GM12878 (cell line): ENCODE measurements at regions not wholly inside any gene's neighbourhood (a gene's known extent, or its start where the extent isn't known, plus 50 kb on each side); places are given as distances from the start of the nearest gene placed in this dataset.
A peak's percentile ranks its signal among the peaks of the same experiment; 100 is the strongest.

Experiments used
- ATAC-seq: fragments of 200-7000 bp; cut with Tn5 transposase; 3 replicates; pipeline ENCODE4 v1.9.1; 2020; ENCODE audit warnings: mild to moderate bottlenecking, moderate library complexity
- BruUV-seq: library from RNA; stranded (reverse); fragments of 400-500 nt; replicated peaks from 2 replicates; lab custom pipeline; 2021; lab: Mats Ljungman, UMichigan
- CTCF ChIA-PET: fragments of 300-600 bp; sonication (Branson Sonifier 250); formaldehyde crosslinking; extraction: SDS; loops from one replicate; lab custom pipeline; 2021; ENCODE audit warnings: inconsistent platforms; lab: Yijun Ruan, JAX
- POLR2A ChIA-PET: fragments of 350-600 bp; formaldehyde crosslinking; extraction: SDS; loops from one replicate; lab custom pipeline; 2021; ENCODE audit warnings: inconsistent platforms; lab: Charles Lee
- RAD21 ChIA-PET: fragments of 300-600 bp; sonication (Branson Sonifier 250); formaldehyde crosslinking; loops from one replicate; lab custom pipeline; 2023; ENCODE audit warnings: antibody characterized with exemption; ENCODE audit not compliant: unreplicated experiment; lab: Charles Lee
- SMC1A ChIA-PET: fragments of 300-600 bp; sonication (Branson Sonifier 250); formaldehyde crosslinking; loops from one replicate; lab custom pipeline; 2023; ENCODE audit not compliant: unreplicated experiment, uncharacterized antibody; lab: Charles Lee
- DNase-seq: peaks from one replicate; pipeline ENCODE4 v3.0.0-alpha.2; 2011; ENCODE audit warnings: low read depth, low spot score
- FAIRE-seq: peaks from 3 replicates; lab custom pipeline; 2011; peaks lifted over from hg19 to GRCh38; lab: Jason Lieb, UNC
- H2AFZ ChIP-seq: 2 replicates; pipeline ENCODE4 v1.6.0; 2011; ENCODE audit warnings: low read depth, low read length, control low read depth; ENCODE audit not compliant: control insufficient read depth
- H3K27ac ChIP-seq: 2 replicates; pipeline ENCODE4 v1.5.1; 2011; ENCODE audit warnings: control low read depth; ENCODE audit not compliant: control insufficient read depth, insufficient read depth
- H3K27me3 ChIP-seq, 2 experiments: replicated peaks in 1 of 2; 2 replicates each; pipeline versions ENCODE4 v1.6.0 to v1.6.1; 2011; ENCODE audit warnings: low read length in 1 of 2; ENCODE audit not compliant: control insufficient read depth in 2 of 2, insufficient read depth in 2 of 2
- H3K36me3 ChIP-seq, 2 experiments: 2 replicates each; pipeline ENCODE4 v1.5.1; 2011; ENCODE audit warnings: low read length in 1 of 2; ENCODE audit not compliant: control insufficient read depth in 2 of 2, insufficient read depth in 2 of 2
- H3K4me1 ChIP-seq: 2 replicates; pipeline ENCODE4 v1.6.1; 2011; ENCODE audit warnings: mild to moderate bottlenecking, low read length, moderate library complexity, mixed read lengths; ENCODE audit not compliant: control insufficient read depth, insufficient read depth
- H3K4me2 ChIP-seq: 2 replicates; pipeline ENCODE4 v1.6.0; 2011; ENCODE audit warnings: control low read depth; ENCODE audit not compliant: control insufficient read depth, insufficient read depth
- H3K4me3 ChIP-seq: fragments of 200-600 bp; sonication (generic); 2 replicates; pipeline ENCODE4 v1.5.1; 2016
- H3K79me2 ChIP-seq: 2 replicates; pipeline ENCODE4 v1.6.0; 2011; ENCODE audit warnings: low read length; ENCODE audit not compliant: control insufficient read depth, insufficient read depth
- H3K9ac ChIP-seq: 2 replicates; pipeline ENCODE4 v1.8.0; 2011; ENCODE audit warnings: low read length, control low read depth, mixed read lengths; ENCODE audit not compliant: control insufficient read depth, insufficient read depth
- H3K9me3 ChIP-seq: replicated peaks from 3 replicates; pipeline ENCODE4 v1.5.1; 2011; ENCODE audit warnings: mild to moderate bottlenecking, low read length; ENCODE audit not compliant: control insufficient read depth, insufficient read depth
- H4K20me1 ChIP-seq: 2 replicates; pipeline ENCODE4 v1.6.0; 2011; ENCODE audit not compliant: control insufficient read depth, insufficient read depth
- EP300 ChIP-seq, 2 experiments: fragments of 150-350 bp in 1 of 2; IDR thresholded peaks; 2 replicates each; pipeline ENCODE4 v1.6.1; 2011 to 2012; ENCODE audit warnings: low read depth in 2 of 2, low read length in 2 of 2, borderline replicate concordance in 1 of 2, improper control_type of control experiment in 1 of 2, inconsistent platforms in 1 of 2; ENCODE audit not compliant: control insufficient read depth in 1 of 2
- IRF3 ChIP-seq: fragments of 450-650 bp; IDR thresholded peaks from 2 replicates; pipeline ENCODE4 v1.6.1; 2014; ENCODE audit warnings: mild to moderate bottlenecking
- MEF2A ChIP-seq: IDR thresholded peaks from 2 replicates; pipeline ENCODE4 v1.6.1; 2011; ENCODE audit warnings: low read depth, mild to moderate bottlenecking, low read length, moderate library complexity; ENCODE audit not compliant: insufficient read depth
- PBX3 ChIP-seq: IDR thresholded peaks from 2 replicates; pipeline ENCODE4 v1.6.1; 2011; ENCODE audit warnings: mild to moderate bottlenecking, low read depth, low read length, moderate library complexity; ENCODE audit not compliant: insufficient replicate concordance
- POU2F2 ChIP-seq: IDR thresholded peaks from 3 replicates; pipeline ENCODE4 v1.6.1; 2011; ENCODE audit warnings: low read depth, mild to moderate bottlenecking, low read length, borderline replicate concordance
- SMC3 ChIP-seq: IDR thresholded peaks from 2 replicates; pipeline ENCODE4 v1.6.1; 2011; ENCODE audit warnings: low read length, improper control_type of control experiment, borderline replicate concordance
- TBL1XR1 ChIP-seq: IDR thresholded peaks from 2 replicates; pipeline ENCODE4 v1.6.1; 2012; ENCODE audit warnings: low read depth, low read length, improper control_type of control experiment
- TCF12 ChIP-seq: IDR thresholded peaks from 2 replicates; pipeline ENCODE4 v1.6.1; 2011; ENCODE audit warnings: low read depth, mild to moderate bottlenecking, low read length
- ZBTB40 ChIP-seq: fragments of 450-650 bp; IDR thresholded peaks from 2 replicates; pipeline ENCODE4 v1.6.1; 2016; ENCODE audit warnings: mild to moderate bottlenecking, moderate library complexity, borderline replicate concordance
- ZNF274 ChIP-seq: IDR thresholded peaks from one replicate; pipeline ENCODE4 v1.8.0; 2011; ENCODE audit not compliant: insufficient read length, insufficient read depth
- WGBS: methylation state at CpG from one replicate; pipeline ENCODE4 v1.1.6; 2016; ENCODE audit warnings: low lambda C conversion rate; ENCODE audit not compliant: insufficient replicate concordance, insufficient coverage; ENCODE audit errors: missing lambda C conversion rate; 5-methylcytosine and 5-hydroxymethylcytosine counted together
- in situ Hi-C: fragments of 300-500 bp; cut with MboI; formaldehyde crosslinking; loops from 9 replicates; pipeline ENCODE4 v1.14.3; 2018; ENCODE audit warnings: mixed read lengths
- intact Hi-C: fragments of 100-400 bp; cut with micrococcal nuclease; formaldehyde crosslinking; loops from one replicate; pipeline ENCODE4 v1.14.2; 2022; ENCODE audit not compliant: unreplicated experiment

DNA sequence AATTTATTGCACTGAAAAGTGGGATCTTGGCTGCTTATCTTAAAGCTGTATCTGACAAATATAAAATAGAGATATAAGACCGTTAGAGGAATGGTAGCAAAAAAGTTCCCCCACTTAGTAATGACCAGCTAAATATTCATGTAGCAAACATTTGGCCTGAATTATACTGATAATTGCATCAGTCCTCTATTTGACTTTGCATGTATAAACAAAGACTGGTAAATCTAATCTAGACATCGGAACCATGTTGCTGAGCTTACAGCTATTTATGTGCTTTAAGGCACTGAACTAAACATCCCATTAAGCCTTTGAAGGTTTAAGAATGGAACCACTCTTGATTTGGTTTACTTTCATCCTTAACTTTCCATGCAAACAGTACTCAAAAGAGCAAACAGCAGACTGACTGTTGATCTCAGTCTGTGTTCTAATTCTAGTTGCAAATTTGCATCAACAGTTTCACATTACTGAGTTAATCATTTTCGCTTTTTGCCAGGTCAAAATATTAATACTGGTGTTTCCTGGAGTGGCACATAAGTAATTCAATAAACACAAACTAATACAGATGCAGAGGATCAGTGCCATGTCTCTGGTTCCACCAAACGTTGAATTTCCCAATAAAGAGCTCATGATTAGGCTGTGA lies 203.5 kb upstream of the HTR2A start:
- ATAC-seq = peak; percentile 91
- no peaks in the 10 kb centered on the region for H4K20me1 ChIP-seq
- peak; percentile 90 for FAIRE-seq
- H3K9me3 ChIP-seq = peaks cover 2% of the 10 kb centered on the region; the same call in 2 of the 3 replicates
- peaks cover 16% of the 10 kb centered on the region for H3K4me1 ChIP-seq
- H3K27ac ChIP-seq = no peak overlapping the region
- in situ Hi-C loops (no loop called here), intact Hi-C loops (no loop called here)
- H3K9ac ChIP-seq = no peak overlapping the region
- SMC1A ChIA-PET = interaction anchor here (1.3 kb wide), 1 partner anchor 33 kb away, joined by 3 read pairs; no protein-coding TSS in a partner anchor
- RAD21 ChIA-PET = no interaction called here
- TF ChIP-seq ZBTB40 (no peak), TCF12 (no peak), SMC3 (0 out of 2 replicates have a peak, but pooled peaks have one; percentile 12), ZNF274 (no peak), TBL1XR1 (0 out of 2 replicates have a peak, but pooled peaks have one; percentile 40), IRF3 (no peak), EP300 (IDR thresholded peaks at IDR 0.05; ENCODE audit: borderline replicate concordance in 1 of 2, control insufficient read depth in 1 of 2, low read depth in 2 of 2, low read length in 2 of 2) (0 out of 4 replicates have a peak, but pooled peaks of 1 of the 2 experiments have one; percentile 31), POU2F2 (peak; percentile 41; the same call in 1 of the 3 replicates), PBX3 (no peak), MEF2A (peak; percentile 24; the same call in 1 of the 2 replicates)
- BruUV-seq = no TSS peak
- H2AFZ ChIP-seq = peak overlapping the region; percentile 18; the same call in 1 of the 2 replicates
- CTCF ChIA-PET = no interaction called here
- WGBS = 6% methylated on average over 4 of the region's 4 CpGs
- POLR2A ChIA-PET = no interaction called here
- no peaks in the 10 kb centered on the region for H3K36me3 ChIP-seq
- H3K4me2 ChIP-seq = peak overlapping the region; percentile 64
- no peaks in the 10 kb centered on the region for H3K27me3 ChIP-seq
- H3K4me3 ChIP-seq = no peak overlapping the region
- DNase-seq = peak; percentile 45
- no peaks in the 10 kb centered on the region for H3K79me2 ChIP-seq
